RWPE2 (cell line): ENCODE measurements at regions not wholly inside any gene's neighbourhood (a gene's known extent, or its start where the extent isn't known, plus 50 kb on each side); places are given as distances from the start of the nearest gene placed in this dataset.

Experiments used
- ATAC-seq: fragments of 200-7000 bp; cut with Tn5 transposase; 3 replicates; pipeline ENCODE4 v1.9.1; 2021; ENCODE audit warnings: low read depth
- DNase-seq: peaks from one replicate; pipeline ENCODE4 v3.0.0-alpha.2; 2020; ENCODE audit warnings: low spot score
- H3K27ac ChIP-seq: fragments of 450-650 bp; 2 replicates; pipeline ENCODE4 v1.5.1; 2017; ENCODE audit warnings: mild to moderate bottlenecking; ENCODE audit not compliant: poor library complexity, severe bottlenecking
- H3K27me3 ChIP-seq: fragments of 250-450 bp; sonication (Bioruptor Pico); 2 replicates; pipeline ENCODE4 v1.5.1; 2021; ENCODE audit warnings: mild to moderate bottlenecking, moderate library complexity; ENCODE audit not compliant: insufficient read depth, poor library complexity, severe bottlenecking
- H3K36me3 ChIP-seq: fragments of 250-450 bp; sonication (Bioruptor Pico); 2 replicates; pipeline ENCODE4 v1.5.1; 2020; ENCODE audit warnings: low read depth, mild to moderate bottlenecking, moderate library complexity
- H3K4me1 ChIP-seq: fragments of 250-450 bp; sonication (Bioruptor Pico); 2 replicates; pipeline ENCODE4 v1.5.1; 2021; ENCODE audit warnings: mild to moderate bottlenecking, moderate library complexity; ENCODE audit not compliant: insufficient read depth, poor library complexity, severe bottlenecking
- H3K4me3 ChIP-seq: fragments of 250-450 bp; sonication (Bioruptor Pico); 2 replicates; pipeline ENCODE4 v1.5.1; 2021; ENCODE audit warnings: mild to moderate bottlenecking, moderate library complexity; ENCODE audit not compliant: severe bottlenecking
- H3K9me3 ChIP-seq: fragments of 250-450 bp; sonication (Bioruptor Pico); 2 replicates; pipeline ENCODE4 v1.5.1; 2021; ENCODE audit warnings: mild to moderate bottlenecking, moderate library complexity; ENCODE audit not compliant: severe bottlenecking
- TF ChIP-seq, protein P1 (sequence below): fragments of 450-650 bp; IDR thresholded peaks from one replicate; pipeline ENCODE4 v1.5.1; 2017; ENCODE audit warnings: mild to moderate bottlenecking, moderate library complexity; ENCODE audit not compliant: poor library complexity, severe bottlenecking

DNA sequence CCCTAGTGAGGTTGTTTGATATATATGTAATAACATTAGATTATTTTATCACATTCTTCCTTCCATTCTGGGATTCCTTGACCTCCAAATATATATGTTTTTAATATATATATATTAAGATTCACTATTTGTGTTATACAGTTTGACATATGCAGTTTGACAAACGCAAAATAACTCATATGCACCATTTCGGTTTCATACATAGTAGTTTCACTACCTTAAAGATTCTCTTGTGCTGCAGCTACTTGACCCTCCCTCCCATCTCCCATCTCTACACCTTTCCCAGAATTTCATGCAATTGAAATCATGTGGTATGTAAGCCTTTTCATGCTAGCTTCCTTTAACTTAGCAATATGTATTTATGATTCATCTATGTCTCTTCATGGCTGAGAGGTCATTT is 1244.4 kb downstream of the SORCS3 start:
- no peaks in the 10 kb centered on the region for H3K4me1 ChIP-seq
- DNase-seq = no peak
- TF ChIP-seq, protein P1, sequence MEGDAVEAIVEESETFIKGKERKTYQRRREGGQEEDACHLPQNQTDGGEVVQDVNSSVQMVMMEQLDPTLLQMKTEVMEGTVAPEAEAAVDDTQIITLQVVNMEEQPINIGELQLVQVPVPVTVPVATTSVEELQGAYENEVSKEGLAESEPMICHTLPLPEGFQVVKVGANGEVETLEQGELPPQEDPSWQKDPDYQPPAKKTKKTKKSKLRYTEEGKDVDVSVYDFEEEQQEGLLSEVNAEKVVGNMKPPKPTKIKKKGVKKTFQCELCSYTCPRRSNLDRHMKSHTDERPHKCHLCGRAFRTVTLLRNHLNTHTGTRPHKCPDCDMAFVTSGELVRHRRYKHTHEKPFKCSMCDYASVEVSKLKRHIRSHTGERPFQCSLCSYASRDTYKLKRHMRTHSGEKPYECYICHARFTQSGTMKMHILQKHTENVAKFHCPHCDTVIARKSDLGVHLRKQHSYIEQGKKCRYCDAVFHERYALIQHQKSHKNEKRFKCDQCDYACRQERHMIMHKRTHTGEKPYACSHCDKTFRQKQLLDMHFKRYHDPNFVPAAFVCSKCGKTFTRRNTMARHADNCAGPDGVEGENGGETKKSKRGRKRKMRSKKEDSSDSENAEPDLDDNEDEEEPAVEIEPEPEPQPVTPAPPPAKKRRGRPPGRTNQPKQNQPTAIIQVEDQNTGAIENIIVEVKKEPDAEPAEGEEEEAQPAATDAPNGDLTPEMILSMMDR = no peak
- no peak overlapping the region for H3K4me3 ChIP-seq
- H3K36me3 ChIP-seq = no peaks in the 10 kb centered on the region
- no peaks in the 10 kb centered on the region for H3K9me3 ChIP-seq
- no peak overlapping the region for H3K27ac ChIP-seq
- ATAC-seq = no peak
- H3K27me3 ChIP-seq = no peaks in the 10 kb centered on the region

DNA sequence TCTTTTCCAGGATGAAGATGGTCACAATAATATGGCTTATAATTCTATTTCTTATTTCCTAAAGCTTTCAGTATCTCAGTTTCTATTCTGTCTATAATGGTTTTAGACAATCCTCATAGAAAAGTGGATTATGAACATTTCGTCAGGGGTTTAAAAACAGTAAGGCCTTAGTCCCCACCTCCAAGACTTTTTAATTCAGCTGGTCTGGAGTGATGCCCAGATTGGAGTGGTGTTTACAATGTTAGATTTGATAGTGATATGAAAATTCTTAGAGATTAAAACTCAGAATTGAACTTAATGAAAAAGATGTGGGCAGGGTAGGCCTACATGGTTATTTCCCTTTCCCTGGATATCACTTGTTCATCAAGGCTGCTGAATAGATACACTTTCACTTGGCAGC is 1238.3 kb downstream of the SORCS3 start:
- Histone ChIP-seq H3K9me3 (no peaks in the 10 kb centered on the region), H3K4me1 (no peaks in the 10 kb centered on the region), H3K36me3 (no peaks in the 10 kb centered on the region), H3K27ac (no peak overlapping the region), H3K27me3 (no peaks in the 10 kb centered on the region), H3K4me3 (no peak overlapping the region)
- ATAC-seq (no peak), DNase-seq (no peak)
- TF ChIP-seq, protein P1 = no peak

GRCh38 chr10:105875050-105875449 is 1234.0 kb downstream of the SORCS3 start:
- TF ChIP-seq, protein P1 = no peak
- no peak overlapping the region for H3K4me3 ChIP-seq
- no peaks in the 10 kb centered on the region for H3K36me3 ChIP-seq
- no peaks in the 10 kb centered on the region for H3K4me1 ChIP-seq
- DNase-seq (no peak), ATAC-seq (peak; percentile 64; the same call in 2 of the 3 replicates)
- H3K9me3 ChIP-seq = no peaks in the 10 kb centered on the region
- no peaks in the 10 kb centered on the region for H3K27me3 ChIP-seq
- no peak overlapping the region for H3K27ac ChIP-seq

DNA sequence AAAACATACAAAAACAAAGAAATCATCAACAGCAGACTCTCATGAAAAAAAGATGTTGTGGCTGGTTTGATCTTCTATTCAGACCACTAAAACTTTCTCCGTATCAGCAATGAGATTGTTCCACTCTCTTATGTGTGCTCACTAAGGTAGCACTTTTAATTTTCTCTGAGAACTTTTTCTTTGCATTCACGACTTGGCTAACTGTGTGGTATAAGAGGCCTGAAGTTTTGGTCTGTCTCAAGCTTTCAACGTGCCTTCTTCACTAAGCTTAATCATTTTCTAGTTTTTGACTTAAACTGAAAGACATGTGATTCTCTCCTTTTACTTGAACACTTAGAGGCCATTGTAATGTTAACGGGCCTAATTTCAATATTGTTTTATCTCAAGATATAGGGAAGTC is 1231.6 kb downstream of the SORCS3 start:
- no peak for DNase-seq
- H3K9me3 ChIP-seq = no peaks in the 10 kb centered on the region
- H3K4me1 ChIP-seq = no peaks in the 10 kb centered on the region
- no peaks in the 10 kb centered on the region for H3K36me3 ChIP-seq
- ATAC-seq = no peak
- no peak overlapping the region for H3K4me3 ChIP-seq
- H3K27ac ChIP-seq = no peak overlapping the region
- H3K27me3 ChIP-seq = no peaks in the 10 kb centered on the region
- TF ChIP-seq, protein P1 = no peak

DNA sequence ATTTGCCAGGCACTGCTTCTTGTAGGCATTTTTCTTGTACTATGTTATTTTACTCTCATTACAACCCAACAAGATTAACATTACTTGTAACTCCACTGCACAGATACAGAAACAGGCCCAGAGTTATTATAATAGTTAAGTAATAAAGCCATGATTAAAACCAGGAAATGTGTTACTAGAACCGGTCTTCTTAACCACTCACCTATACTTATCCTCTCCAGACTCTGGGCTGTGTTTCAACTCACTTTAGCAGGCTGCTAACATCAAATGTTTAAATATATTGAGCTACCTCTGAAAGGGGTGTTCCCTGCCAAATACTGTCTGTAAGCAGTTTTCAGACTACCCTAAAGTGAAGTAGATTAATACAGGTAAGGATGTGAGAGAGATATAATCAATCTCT is 1227.8 kb downstream of the SORCS3 start:
- DNase-seq (no peak), ATAC-seq (no peak)
- Histone ChIP-seq H3K4me1 (no peaks in the 10 kb centered on the region), H3K27me3 (no peaks in the 10 kb centered on the region), H3K9me3 (no peaks in the 10 kb centered on the region), H3K36me3 (no peaks in the 10 kb centered on the region), H3K4me3 (no peak overlapping the region), H3K27ac (no peak overlapping the region)
- TF ChIP-seq, protein P1 = no peak
